GM12892 (cell line): ENCODE measurements at regions not wholly inside any gene's neighbourhood (a gene's known extent, or its start where the extent isn't known, plus 50 kb on each side); places are given as distances from the start of the nearest gene placed in this dataset.

Source experiments
- POLR2AphosphoS5 ChIP-seq: IDR thresholded peaks from 2 replicates; pipeline ENCODE4 v1.6.1; 2011; ENCODE audit warnings: low read depth, low read length, control low read depth
- TAF1 ChIP-seq: IDR thresholded peaks from 2 replicates; pipeline ENCODE4 v1.6.1; 2011; ENCODE audit warnings: low read depth, mild to moderate bottlenecking, control low read depth, low read length, borderline replicate concordance

DNA sequence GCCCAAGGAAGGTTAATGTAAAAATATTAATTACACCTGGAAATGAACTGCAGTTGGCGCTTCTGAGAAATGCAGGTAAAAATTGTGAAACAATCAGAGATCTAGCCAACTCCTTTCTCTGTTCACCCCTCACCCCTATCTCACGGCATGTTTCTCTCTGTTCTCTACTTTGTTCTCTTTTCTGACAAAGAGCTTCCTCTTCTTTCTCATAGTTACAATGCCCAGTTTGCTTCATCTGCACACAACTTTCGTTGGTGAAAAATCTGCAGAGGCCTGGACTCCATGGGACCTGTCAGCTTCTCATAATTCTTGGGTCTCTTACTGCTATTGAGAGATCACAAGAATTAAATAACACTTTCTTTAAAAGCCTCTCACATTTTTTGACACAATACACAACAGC lies 212.9 kb upstream of the LRRN1 start:
- TF ChIP-seq POLR2AphosphoS5 (no peak), TAF1 (no peak)
